Tibial nerve (tissue), 4 donors: ENCODE measurements at regions not wholly inside any gene's neighbourhood (a gene's known extent, or its start where the extent isn't known, plus 50 kb on each side); places are given as distances from the start of the nearest gene placed in this dataset.

Source experiments
- DNase-seq, 2 donors: peaks; one replicate each; pipeline ENCODE4 v3.0.0-alpha.2; 2019; ENCODE audit warnings: low spot score in 2 of 2
- H3K27ac ChIP-seq, 4 donors: fragments of 200-600 bp; sonication (generic) in 3 of 4; one replicate each; pipeline ENCODE4 v1.5.1; 2017 to 2019; ENCODE audit warnings: mild to moderate bottlenecking in 1 of 4
- H3K27me3 ChIP-seq, 2 donors: fragments of 200-600 bp; sonication (generic) in 1 of 2; one replicate each; pipeline versions ENCODE4 v1.5.1 to v1.6.0; 2017 to 2019
- H3K36me3 ChIP-seq, 3 donors: fragments of 200-600 bp; sonication (generic); one replicate each; pipeline ENCODE4 v1.5.1; 2018 to 2019
- H3K4me1 ChIP-seq, 4 donors: fragments of 200-600 bp; sonication (generic) in 3 of 4; one replicate each; pipeline ENCODE4 v1.5.1; 2017 to 2019
- H3K4me3 ChIP-seq, 4 donors: fragments of 200-600 bp; sonication (generic) in 3 of 4; one replicate each; pipeline ENCODE4 v1.5.1; 2017 to 2019; ENCODE audit warnings: mild to moderate bottlenecking in 1 of 4, moderate library complexity in 1 of 4
- H3K9me3 ChIP-seq, 4 donors: fragments of 200-600 bp; sonication (generic) in 3 of 4; one replicate each; pipeline ENCODE4 v1.5.1; 2017 to 2019
- EP300 ChIP-seq, 2 donors: sonication (generic); formaldehyde crosslinking; IDR thresholded peaks; one replicate each; pipeline ENCODE4 v1.6.1; 2017; ENCODE audit warnings: antibody characterized with exemption in 2 of 2, mild to moderate bottlenecking in 1 of 2
- POLR2A ChIP-seq, 2 donors: fragments of 450-650 bp; IDR thresholded peaks; one replicate each; pipeline ENCODE4 v1.6.1; 2017; ENCODE audit warnings: antibody characterized with exemption in 2 of 2, mild to moderate bottlenecking in 2 of 2, moderate library complexity in 2 of 2
- WGBS, 2 donors: methylation state at CpG; one replicate each; pipeline ENCODE4 v1.1.5; 2018; 5-methylcytosine and 5-hydroxymethylcytosine counted together
- TF ChIP-seq, protein P1 (sequence below), 5 experiments: fragments of 200-600 bp in 3 of 5; fragments of 450-650 bp in 2 of 5; sonication (generic) in 3 of 5; IDR thresholded peaks; one replicate each; pipeline ENCODE4 v1.5.1; 2016 to 2019; ENCODE audit warnings: antibody characterized with exemption in 5 of 5, mild to moderate bottlenecking in 3 of 5, moderate library complexity in 2 of 5

DNA sequence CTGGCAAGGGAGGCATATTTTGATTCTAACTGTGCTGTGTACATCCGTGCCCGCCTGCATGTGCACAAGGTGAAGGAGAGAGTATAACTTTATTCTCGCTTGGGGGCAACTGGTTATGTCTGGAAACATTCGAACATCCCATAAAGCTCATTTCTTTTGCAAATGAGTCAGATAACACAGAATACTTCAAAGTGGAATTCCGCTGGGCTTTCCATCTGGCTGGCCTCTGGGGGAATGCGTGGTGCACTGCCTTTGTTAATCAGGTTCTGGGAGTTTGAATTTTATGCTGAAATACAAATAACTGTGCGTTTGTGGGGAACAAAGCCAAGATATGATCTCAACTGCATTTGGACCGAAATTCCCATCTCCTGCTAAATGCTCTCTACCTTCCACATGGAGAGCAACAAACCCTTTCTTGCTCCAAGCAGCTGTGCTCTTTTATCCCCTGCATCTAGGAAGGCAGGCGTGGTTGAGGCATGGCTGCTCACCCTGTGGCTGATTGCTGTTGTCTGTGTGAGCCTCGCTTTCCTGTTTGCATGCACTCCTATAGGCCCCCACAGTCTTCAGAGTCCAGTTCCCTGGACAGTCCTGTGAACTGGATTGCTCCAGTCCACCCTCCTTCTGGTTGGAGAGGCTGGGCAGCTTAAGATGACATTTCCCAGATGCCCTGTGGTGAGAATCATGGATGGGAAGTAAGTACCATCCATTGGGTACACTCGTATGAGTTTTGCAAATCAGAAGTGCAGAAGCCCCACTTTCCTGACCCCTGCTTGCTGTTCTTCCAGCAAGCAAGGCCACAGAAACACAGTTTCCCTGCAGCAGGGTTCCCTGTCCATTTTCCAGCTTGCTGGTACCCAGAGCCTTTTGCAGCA is 82.9 kb upstream of the ALDH1B1 start:
- Histone ChIP-seq H3K36me3 (no peaks in the 10 kb centered on the region), H3K4me3 (no peak overlapping the region), H3K27ac (no peak overlapping the region), H3K4me1 (peaks cover 0 to 4% (median 0%) of the 10 kb centered on the region in 4 donors), H3K27me3 (peaks cover 0 to 9% of the 10 kb centered on the region in 2 donors), H3K9me3 (no peaks in the 10 kb centered on the region)
- TF ChIP-seq, protein P1, sequence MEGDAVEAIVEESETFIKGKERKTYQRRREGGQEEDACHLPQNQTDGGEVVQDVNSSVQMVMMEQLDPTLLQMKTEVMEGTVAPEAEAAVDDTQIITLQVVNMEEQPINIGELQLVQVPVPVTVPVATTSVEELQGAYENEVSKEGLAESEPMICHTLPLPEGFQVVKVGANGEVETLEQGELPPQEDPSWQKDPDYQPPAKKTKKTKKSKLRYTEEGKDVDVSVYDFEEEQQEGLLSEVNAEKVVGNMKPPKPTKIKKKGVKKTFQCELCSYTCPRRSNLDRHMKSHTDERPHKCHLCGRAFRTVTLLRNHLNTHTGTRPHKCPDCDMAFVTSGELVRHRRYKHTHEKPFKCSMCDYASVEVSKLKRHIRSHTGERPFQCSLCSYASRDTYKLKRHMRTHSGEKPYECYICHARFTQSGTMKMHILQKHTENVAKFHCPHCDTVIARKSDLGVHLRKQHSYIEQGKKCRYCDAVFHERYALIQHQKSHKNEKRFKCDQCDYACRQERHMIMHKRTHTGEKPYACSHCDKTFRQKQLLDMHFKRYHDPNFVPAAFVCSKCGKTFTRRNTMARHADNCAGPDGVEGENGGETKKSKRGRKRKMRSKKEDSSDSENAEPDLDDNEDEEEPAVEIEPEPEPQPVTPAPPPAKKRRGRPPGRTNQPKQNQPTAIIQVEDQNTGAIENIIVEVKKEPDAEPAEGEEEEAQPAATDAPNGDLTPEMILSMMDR (IDR thresholded peaks at IDR 0.05) = no peak
- TF ChIP-seq EP300 (IDR thresholded peaks at IDR 0.05) (no peak), POLR2A (IDR thresholded peaks at IDR 0.05) (no peak)
- WGBS, 2 donors = 42 to 44% methylated on average over 11 of the region's 11 CpGs
- no peak for DNase-seq

DNA sequence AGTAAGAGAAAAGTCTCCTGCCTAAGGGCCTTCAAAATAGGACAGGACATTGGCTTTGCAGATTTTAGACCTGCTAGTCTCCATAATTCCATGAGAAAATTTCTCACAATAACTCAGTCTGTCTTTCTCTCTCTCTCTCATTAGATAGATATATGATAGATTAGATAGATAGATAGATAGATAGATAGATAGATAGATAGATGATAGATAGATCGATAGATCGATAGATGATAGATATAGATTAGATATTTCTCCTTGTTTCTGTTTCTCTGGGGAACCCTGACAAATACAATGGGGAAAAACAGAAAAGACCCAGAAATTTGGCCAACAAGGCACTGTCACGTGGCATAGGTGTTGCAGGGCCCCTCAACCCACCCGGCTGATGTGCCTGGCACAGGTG is 84.4 kb upstream of the ALDH1B1 start:
- TF ChIP-seq POLR2A (IDR thresholded peaks at IDR 0.05) (no peak), EP300 (IDR thresholded peaks at IDR 0.05) (no peak)
- TF ChIP-seq, protein P1 (IDR thresholded peaks at IDR 0.05) = no peak
- no peak overlapping the region for H3K27ac ChIP-seq
- no peaks in the 10 kb centered on the region for H3K36me3 ChIP-seq
- H3K4me3 ChIP-seq = no peak overlapping the region
- peaks cover 0 to 4% (median 0%) of the 10 kb centered on the region in 4 donors for H3K4me1 ChIP-seq
- 92 to 94% methylated on average over 4 of the region's 4 CpGs for WGBS, 2 donors
- H3K27me3 ChIP-seq = peaks cover 0 to 9% of the 10 kb centered on the region in 2 donors
- H3K9me3 ChIP-seq = no peaks in the 10 kb centered on the region
- no peak for DNase-seq

DNA sequence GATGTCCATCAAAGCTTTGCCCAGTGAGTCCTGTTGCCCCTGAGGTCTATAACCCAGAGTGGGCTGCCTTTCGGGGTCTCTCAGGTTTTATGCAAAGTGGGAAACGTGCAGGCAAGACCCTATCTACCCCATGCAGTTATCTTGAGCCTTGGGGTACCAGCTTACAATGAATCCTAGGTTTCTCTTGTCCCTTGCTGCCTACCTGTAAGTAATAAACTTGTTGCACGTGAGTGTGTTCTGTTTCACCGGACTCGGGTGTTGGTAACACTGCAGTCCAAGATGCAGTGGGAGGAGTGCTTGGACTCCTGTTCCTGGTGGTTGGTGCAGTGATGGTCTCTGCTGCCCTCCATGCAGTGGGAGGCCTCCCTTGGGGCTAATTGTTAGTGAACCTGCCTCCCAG is 85.6 kb upstream of the ALDH1B1 start:
- Histone ChIP-seq H3K36me3 (no peaks in the 10 kb centered on the region), H3K4me1 (peaks cover 0 to 4% (median 0%) of the 10 kb centered on the region in 4 donors), H3K4me3 (no peak overlapping the region), H3K9me3 (no peaks in the 10 kb centered on the region), H3K27me3 (peaks cover 0 to 3% of the 10 kb centered on the region in 2 donors), H3K27ac (no peak overlapping the region)
- TF ChIP-seq POLR2A (IDR thresholded peaks at IDR 0.05) = no peak
- no peak for TF ChIP-seq EP300 (IDR thresholded peaks at IDR 0.05)
- TF ChIP-seq, protein P1 (IDR thresholded peaks at IDR 0.05) = no peak
- WGBS, 2 donors = 82 to 91% methylated on average over 5 of the region's 5 CpGs
- DNase-seq = no peak

DNA sequence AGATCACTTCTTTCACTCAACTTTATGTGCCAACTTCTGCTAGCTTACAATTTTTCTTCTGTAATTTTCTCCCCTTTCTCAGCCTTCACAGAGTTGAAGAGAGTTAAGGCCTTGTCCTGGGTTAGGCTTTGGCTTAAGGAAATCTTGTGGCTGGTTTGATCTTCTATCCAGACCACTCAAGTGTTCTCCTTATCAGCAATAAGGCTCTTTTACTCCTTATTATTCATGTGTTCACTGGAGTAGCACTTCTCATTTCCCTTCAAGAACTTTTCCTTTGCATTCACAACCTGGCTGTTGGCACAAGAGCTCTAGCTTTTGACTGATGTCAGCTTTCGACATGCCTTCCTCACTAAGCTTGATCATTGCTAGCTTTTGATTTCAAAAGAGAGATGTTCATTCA is 86.9 kb upstream of the ALDH1B1 start:
- no peak for DNase-seq
- Histone ChIP-seq H3K36me3 (no peaks in the 10 kb centered on the region), H3K9me3 (no peaks in the 10 kb centered on the region), H3K4me1 (peaks cover 0 to 4% (median 0%) of the 10 kb centered on the region in 4 donors), H3K27ac (no peak overlapping the region), H3K4me3 (no peak overlapping the region), H3K27me3 (no peaks in the 10 kb centered on the region)
- TF ChIP-seq POLR2A (IDR thresholded peaks at IDR 0.05) = no peak
- TF ChIP-seq EP300 (IDR thresholded peaks at IDR 0.05) = no peak
- TF ChIP-seq, protein P1 (IDR thresholded peaks at IDR 0.05) = no peak
- WGBS, 2 donors = 85 to 98% methylated on average over 1 of the region's 1 CpG

DNA sequence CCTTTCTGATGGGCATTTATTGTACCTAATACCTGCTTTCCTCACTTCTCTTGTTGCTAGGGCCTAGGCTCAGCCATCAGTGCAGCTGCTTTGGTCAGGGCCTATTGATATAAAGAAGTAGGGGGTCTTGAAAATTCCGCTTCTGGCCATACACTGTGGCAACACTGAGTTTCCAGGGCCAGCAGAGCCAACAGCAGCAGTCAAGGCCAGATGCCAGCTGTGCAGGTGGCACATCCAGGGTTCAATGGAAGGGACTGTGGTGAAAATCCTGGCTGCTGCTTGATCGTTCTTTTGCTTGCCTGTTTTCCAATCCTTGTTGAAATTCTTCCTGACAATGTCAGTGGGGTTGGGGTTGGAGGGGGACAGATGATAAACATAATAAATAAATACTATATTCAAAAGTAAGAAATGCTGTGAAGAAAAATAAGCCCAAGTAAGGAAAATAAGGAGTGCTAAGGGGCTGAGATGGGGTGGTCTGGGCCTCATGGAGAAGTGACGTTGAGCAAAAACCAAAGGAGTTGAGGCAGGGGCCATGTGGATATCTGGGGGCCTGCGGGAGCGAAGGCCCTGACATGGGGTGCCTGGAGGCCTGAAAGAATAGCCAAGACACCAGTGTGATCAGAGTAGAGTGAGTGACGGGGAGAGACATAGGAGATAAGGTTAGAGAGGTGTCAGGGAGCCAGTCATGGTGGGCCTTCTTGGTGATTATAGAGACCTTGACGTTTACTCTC is 91.0 kb upstream of the ALDH1B1 start:
- 91 to 93% methylated on average over 7 of the region's 7 CpGs for WGBS, 2 donors
- Histone ChIP-seq H3K27ac (no peak overlapping the region), H3K36me3 (no peaks in the 10 kb centered on the region), H3K27me3 (no peaks in the 10 kb centered on the region), H3K4me3 (no peak overlapping the region), H3K4me1 (no peaks in the 10 kb centered on the region), H3K9me3 (no peaks in the 10 kb centered on the region)
- no peak for TF ChIP-seq EP300 (IDR thresholded peaks at IDR 0.05)
- TF ChIP-seq POLR2A (IDR thresholded peaks at IDR 0.05) = no peak
- TF ChIP-seq, protein P1 (IDR thresholded peaks at IDR 0.05) = no peak
- no peak for DNase-seq
